ENCODE measurements at regions not wholly inside any gene's neighbourhood (a gene's known extent, or its start where the extent isn't known, plus 50 kb on each side); places are given as distances from the start of the nearest gene placed in this dataset.

GRCh38 chr5:133888625-133888991 is 79.8 kb downstream of the C5orf15 start:
- H3K36me3 ChIP-seq = no peaks in the 10 kb centered on the region
- no peak overlapping the region for H3K27ac ChIP-seq
- H3K27me3 ChIP-seq = no peaks in the 10 kb centered on the region
- no peak overlapping the region for H3K4me3 ChIP-seq
- TF ChIP-seq CTCF (IDR thresholded peaks at IDR 0.05) = no peak
- peaks cover 0 to 14% of the 10 kb centered on the region in 2 donors for H3K4me1 ChIP-seq
- DNase-seq (ENCODE audit: low spot score) = no peak
- H3K9me3 ChIP-seq = no peaks in the 10 kb centered on the region

- no peaks in the 10 kb centered on the region for H3K36me3 ChIP-seq
- H3K27me3 ChIP-seq = no peaks in the 10 kb centered on the region
- no peak for TF ChIP-seq CTCF (IDR thresholded peaks at IDR 0.05)
- no peaks in the 10 kb centered on the region for H3K9me3 ChIP-seq
- H3K4me1 ChIP-seq = peaks cover 0 to 1% of the 10 kb centered on the region in 2 donors
- DNase-seq (ENCODE audit: low spot score) = no peak
- no peak overlapping the region for H3K27ac ChIP-seq
- no peak overlapping the region for H3K4me3 ChIP-seq
Observed at GRCh38 chr5:133885566-133885965, 82.9 kb downstream of the C5orf15 start.

GRCh38 chr5:133884569-133885311 is 83.7 kb downstream of the C5orf15 start:
- no peak for TF ChIP-seq CTCF (IDR thresholded peaks at IDR 0.05)
- DNase-seq (ENCODE audit: low spot score) = no peak
- Histone ChIP-seq H3K9me3 (no peaks in the 10 kb centered on the region), H3K27me3 (no peaks in the 10 kb centered on the region), H3K4me1 (no peaks in the 10 kb centered on the region), H3K4me3 (no peak overlapping the region), H3K36me3 (no peaks in the 10 kb centered on the region), H3K27ac (no peak overlapping the region)

GRCh38 chr5:133883916-133884315 is 84.5 kb downstream of the C5orf15 start:
- no peak overlapping the region for H3K27ac ChIP-seq
- no peak for TF ChIP-seq CTCF (IDR thresholded peaks at IDR 0.05)
- H3K4me1 ChIP-seq = no peaks in the 10 kb centered on the region
- H3K27me3 ChIP-seq = no peaks in the 10 kb centered on the region
- no peak overlapping the region for H3K4me3 ChIP-seq
- H3K9me3 ChIP-seq = no peaks in the 10 kb centered on the region
- no peak for DNase-seq (ENCODE audit: low spot score)
- no peaks in the 10 kb centered on the region for H3K36me3 ChIP-seq

GRCh38 chr5:133882846-133883245 is 85.6 kb downstream of the C5orf15 start:
- no peaks in the 10 kb centered on the region for H3K9me3 ChIP-seq
- no peak overlapping the region for H3K4me3 ChIP-seq
- no peaks in the 10 kb centered on the region for H3K27me3 ChIP-seq
- H3K27ac ChIP-seq = no peak overlapping the region
- H3K4me1 ChIP-seq = no peaks in the 10 kb centered on the region
- no peak for TF ChIP-seq CTCF (IDR thresholded peaks at IDR 0.05)
- DNase-seq (ENCODE audit: low spot score) = no peak
- no peaks in the 10 kb centered on the region for H3K36me3 ChIP-seq

- Histone ChIP-seq H3K27ac (no peak overlapping the region), H3K27me3 (no peaks in the 10 kb centered on the region), H3K4me3 (no peak overlapping the region), H3K9me3 (no peaks in the 10 kb centered on the region), H3K4me1 (no peaks in the 10 kb centered on the region), H3K36me3 (no peaks in the 10 kb centered on the region)
- DNase-seq (ENCODE audit: low spot score) = no peak
- no peak for TF ChIP-seq CTCF (IDR thresholded peaks at IDR 0.05)
Observed at GRCh38 chr5:133882389-133882695, 86.1 kb downstream of the C5orf15 start.

Data from right atrium auricular region (tissue), 2 donors.